HT1080 (cell line): ENCODE measurements at regions not wholly inside any gene's neighbourhood (a gene's known extent, or its start where the extent isn't known, plus 50 kb on each side); places are given as distances from the start of the nearest gene placed in this dataset.
A peak's percentile ranks its signal among the peaks of the same experiment; 100 is the strongest.
"Not testable (repeated sequence)": the region's sequence is repeated elsewhere in the genome, so short reads cannot be mapped to it uniquely, and the experiment has no call there.

Experiments
- DNase-seq: peaks from one replicate; pipeline ENCODE4 v3.0.0-alpha.2; 2015; ENCODE audit warnings: low read depth

DNA sequence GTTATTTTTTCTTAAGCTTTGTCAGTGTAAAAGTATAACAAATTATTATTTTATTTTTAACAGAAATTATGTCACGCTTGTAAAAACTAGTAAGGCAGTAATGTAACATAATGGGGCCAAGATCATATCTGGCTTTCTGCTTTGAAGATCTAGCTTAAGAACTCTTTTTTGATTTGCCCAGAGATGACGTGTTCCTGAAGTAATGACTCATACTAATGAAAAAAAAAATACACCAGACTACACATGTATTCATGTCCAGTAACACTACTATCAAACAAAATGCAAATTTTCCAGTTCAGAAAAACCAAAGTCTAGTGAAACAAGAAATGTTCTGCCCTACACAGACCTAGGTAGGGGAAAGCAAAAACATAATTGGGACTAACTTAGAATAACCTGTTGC is 432.2 kb upstream of the ATXN7L3B start:
- DNase-seq, result peak; percentile 83

DNA sequence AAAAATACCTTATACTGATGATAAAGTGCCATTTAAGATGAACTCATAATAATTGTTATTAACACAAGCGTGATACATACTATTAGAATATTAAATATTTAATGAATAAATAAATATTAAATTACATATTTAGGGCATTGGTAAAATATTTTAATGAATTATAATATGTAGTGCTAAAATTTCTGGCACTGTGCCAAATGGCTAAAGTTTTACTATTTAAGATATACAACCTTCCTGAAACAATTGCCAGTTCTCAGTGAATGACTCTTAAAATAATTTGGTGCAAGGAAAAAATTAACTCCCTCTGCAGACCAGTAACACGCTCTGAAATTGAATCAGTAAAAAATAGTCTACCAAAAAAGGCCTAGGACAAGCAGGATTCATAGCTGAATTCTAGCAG is 428.9 kb upstream of the ATXN7L3B start:
- no peak for DNase-seq

DNA sequence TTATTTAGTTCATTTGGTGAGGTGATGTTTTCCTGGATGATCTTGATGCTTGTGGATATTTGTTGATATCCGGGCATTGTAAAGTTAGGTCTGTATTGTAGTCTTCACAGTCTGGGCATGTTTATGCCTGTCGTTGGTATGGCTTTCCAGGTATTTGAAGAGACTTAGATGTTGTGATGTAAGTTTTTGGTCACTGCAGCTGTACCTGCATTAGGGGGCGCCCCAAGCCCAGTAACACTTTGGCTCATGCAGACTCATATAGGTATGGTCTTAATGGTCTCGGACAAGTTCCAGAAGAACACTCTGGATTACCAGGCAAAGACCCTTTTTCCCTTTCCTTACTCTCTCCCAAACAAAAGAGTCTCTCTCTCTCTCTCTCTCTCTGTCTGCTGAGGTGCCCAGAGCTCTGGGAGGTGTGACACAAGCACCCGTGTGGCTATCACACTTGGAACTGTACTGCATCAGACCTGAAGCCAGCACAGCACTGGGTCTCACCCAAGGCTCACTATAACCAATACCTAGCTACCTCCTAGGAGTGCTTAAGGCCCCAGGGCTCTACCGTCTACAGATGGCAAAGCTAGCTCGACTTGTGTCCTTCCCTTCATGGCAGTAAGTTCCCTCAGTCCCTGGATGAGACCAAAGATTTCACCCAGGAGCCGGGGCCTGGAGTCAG is 425.8 kb upstream of the ATXN7L3B start:
- DNase-seq, result peak; percentile 42

DNA sequence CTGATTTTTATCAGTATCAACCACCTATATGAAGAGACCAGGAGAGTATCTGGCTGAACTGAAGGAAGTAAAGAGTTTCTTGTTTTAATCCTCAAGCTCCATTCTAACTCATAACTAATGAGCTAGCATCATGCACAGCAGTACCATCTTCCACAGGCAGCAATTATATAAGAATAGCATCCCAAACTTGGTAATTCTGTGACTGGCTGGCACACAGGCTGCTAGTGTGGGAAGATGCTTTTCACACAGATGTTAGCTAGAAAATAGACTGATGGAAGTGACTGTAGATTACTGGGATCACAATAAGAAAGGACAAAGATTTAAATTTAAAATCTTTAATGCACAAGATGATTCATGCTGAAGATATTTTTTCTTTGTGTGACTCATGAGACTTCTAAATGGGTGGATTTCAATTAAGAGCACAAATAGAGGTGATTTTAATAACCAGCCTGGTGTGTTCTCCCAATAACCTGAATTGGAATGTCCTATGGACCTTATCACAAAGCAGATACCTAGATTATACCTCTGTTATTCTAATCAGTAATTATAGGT is 417.7 kb upstream of the ATXN7L3B start:
- peak; percentile 46 for DNase-seq

GRCh38 chr12:74120644-74121043 is 417.0 kb upstream of the ATXN7L3B start:
- no peak for DNase-seq

GRCh38 chr12:74129702-74130101 is 407.9 kb upstream of the ATXN7L3B start:
- peak; percentile 34 for DNase-seq

DNA sequence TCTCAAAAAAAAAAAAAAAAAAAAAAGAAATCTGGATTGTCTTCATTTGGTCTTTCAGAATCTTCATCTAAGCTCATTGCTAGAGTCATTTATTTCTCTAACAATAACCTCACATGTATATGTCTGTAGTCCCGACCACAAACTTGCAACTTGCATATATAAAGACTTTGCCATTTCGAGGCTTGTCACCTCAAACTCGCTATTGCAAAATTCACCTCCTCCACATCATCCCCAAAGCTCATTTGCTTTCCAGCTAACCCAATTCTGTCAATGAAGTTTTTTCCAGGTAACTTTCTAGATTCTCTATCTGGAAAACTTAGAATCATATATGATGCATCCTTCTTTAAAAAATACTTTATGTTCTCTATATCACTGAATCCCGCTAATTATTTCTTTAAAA is 393.2 kb upstream of the ATXN7L3B start:
- no peak for DNase-seq

DNA sequence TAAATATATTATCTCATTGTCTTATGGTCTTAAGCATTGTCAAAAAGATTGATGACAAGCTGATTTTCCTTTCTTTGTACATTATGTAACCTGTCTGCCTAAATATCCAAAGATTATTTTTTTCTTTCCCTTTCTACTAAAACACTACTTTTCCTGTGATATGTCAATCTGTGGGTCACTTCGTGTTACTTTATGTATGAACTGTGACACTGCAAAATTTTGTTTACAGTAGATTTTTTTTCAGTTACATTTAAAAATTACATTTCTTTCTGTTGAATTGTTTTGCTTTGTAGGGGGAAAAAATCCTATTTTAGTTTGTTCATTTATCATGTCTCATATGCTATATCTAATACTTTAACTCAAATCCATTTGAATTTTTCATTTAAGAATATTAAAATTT is 392.3 kb upstream of the ATXN7L3B start:
- no peak for DNase-seq

GRCh38 chr12:74148849-74149248 is 388.8 kb upstream of the ATXN7L3B start:
- DNase-seq, result no peak

GRCh38 chr12:74152370-74152769 is 385.3 kb upstream of the ATXN7L3B start:
- DNase-seq, result no peak

GRCh38 chr12:74166096-74166495 is 371.5 kb upstream of the ATXN7L3B start:
- no peak for DNase-seq

GRCh38 chr12:74169607-74170006 is 368.0 kb upstream of the ATXN7L3B start:
- no peak for DNase-seq

DNA sequence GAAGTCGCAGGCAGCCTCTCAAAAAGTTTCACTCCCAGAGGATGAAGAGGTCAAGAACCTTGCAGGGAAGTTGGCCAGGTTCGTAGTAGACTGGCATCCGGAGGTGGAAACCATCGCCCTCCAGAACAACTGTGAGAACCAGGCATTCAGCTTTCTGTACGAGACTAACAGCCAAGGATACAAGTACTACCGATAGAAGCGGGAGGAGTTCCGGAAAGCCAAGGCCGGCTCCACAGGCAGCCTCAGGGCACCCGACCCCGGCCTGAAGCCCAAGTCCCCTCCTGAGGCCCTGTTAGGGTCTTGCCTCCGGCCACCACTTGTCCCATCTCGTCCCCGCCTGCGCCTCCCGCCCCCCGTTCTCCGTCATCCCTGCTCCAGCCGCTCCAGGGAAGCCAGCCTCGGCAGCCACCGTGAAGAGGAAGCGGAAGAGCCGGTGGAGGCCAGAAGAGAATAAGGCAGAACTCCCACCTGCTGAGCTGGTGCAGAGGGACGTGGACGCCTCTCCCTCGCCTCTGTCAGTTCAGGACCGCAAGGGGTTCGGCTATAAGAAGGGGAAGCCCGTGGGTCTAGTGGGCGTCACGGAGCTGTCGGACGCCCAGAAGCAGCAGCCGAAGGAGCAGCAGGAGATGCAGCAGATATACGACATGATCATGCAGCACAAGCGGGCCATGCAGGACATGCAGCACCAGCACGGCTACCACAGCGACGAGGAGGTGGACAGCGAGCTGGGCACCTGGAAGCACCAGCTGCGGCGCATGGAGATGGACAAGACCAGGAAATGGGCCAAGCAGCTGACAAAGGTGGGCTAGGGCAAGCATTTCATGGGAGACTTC is 366.8 kb upstream of the ATXN7L3B start:
- DNase-seq, result no peak

DNA sequence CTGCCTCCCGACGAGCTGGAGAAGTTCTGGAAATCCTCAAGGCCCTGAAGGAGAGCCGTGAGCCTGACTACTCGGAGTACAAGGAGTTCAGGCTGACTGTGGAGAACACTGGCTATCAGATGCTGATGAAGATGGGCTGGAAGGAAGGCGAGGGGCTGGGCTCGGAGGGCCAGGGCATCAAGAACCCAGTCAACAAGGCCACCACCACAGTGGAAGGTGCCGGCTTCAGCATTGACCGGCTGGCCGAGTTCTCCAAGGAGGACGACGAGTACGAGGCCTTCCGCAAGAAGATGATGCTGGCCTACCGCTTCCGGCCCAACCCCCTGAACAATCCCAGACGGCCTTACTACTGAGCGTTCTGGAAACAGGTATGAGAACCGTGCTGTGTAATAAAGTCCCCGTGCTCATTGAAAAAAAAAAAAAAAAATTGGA is 366.1 kb upstream of the ATXN7L3B start:
- DNase-seq, result no peak

GRCh38 chr12:74174961-74175360 is 362.7 kb upstream of the ATXN7L3B start:
- not testable (repeated sequence) for DNase-seq

DNA sequence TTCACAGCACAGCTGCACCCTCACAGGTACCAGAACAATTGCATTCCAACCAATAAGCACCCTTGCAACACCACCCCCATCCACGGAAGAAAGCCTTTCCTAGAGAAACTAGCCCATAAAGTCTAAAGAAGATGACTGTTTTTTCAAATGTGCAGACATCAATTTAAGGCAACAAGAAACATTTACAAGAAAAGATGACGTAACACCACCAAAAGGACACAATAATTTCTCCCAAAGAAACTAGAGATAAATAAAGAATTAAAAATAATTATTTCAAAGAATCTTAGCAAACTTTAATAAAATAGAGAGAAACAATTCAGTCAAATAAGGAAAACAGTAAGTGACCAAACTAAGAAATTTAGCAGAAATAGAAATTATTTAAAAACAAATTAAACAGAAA is 352.3 kb upstream of the ATXN7L3B start:
- DNase-seq, result no peak

DNA sequence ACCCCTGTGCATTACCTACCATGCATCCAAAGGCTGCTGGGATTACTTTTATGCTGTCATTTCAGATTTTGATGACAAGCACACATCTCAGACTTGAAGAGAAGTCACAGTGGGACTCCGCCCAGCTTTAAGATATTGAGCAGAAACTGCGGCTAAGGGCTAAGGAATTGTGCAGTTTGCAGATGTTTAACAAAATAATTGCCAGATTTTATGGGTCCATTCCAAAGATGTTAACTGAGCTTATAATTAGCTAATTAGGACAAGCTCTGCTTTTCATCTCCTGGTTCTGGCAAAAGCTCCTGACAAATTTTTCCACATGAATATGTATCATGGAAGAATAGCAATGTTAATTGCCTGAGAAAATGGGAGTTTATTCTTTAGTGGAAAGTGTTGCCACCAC is 344.4 kb upstream of the ATXN7L3B start:
- DNase-seq, result no peak

DNA sequence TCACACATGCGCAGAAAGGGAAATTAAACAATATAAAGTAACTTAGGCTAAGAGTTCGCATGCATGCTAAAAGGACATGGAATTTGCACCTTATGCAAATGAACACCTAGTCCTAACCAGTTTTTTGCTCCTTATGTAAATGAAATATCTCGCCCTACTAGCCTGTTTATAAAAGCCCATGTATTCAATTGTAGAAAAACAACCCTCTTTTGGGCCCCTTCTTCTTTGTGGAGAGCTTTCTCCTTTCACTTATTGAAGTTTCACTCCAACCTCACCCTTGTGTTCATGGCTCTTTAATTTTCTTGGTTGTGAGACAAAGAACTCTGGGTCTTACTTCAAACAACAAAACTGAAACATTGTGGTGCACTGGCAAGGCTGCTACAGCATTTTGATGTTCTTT is 333.4 kb upstream of the ATXN7L3B start:
- no peak for DNase-seq

- DNase-seq, result no peak
Observed at GRCh38 chr12:74227846-74228545, 309.6 kb upstream of the ATXN7L3B start.

- no peak for DNase-seq
Observed at GRCh38 chr12:74229671-74230070, 308.0 kb upstream of the ATXN7L3B start.

GRCh38 chr12:74235342-74235741 is 302.3 kb upstream of the ATXN7L3B start:
- no peak for DNase-seq

DNA sequence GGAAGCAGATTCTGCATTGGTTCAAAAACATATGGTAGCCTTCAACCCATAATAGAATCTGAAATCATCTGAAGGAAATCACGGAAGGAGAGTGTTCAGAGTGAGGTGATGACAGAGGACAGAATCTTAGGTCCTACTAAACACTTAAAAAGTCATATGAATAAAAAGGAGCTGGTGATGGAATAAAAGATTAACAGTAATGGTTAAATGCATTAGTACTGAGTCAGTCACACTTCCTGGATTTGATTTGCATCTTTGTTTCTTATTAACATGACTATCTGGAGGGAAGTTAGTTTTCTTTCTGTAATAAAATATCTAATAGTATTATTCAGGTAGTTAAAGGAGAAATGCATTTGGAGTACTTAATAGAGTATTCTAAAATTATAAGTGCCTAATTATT is 296.3 kb upstream of the ATXN7L3B start:
- DNase-seq, result no peak
